Neural progenitor cell (in vitro differentiated cells): ENCODE measurements at regions not wholly inside any gene's neighbourhood (a gene's known extent, or its start where the extent isn't known, plus 50 kb on each side); places are given as distances from the start of the nearest gene placed in this dataset.

ENCODE experiments used
- DNase-seq: peaks from one replicate; pipeline ENCODE4 v3.0.0-alpha.2; 2016; ENCODE audit warnings: low spot score
- H2AFZ ChIP-seq: fragments of 200-600 bp; sonication (generic); replicated peaks from 2 replicates; pipeline ENCODE4 v1.6.1; 2016; ENCODE audit warnings: antibody characterized with exemption
- H3F3A ChIP-seq: fragments of 200-600 bp; sonication (generic); 2 replicates; pipeline ENCODE4 v1.6.1; 2016; ENCODE audit warnings: antibody characterized with exemption, low read depth
- H3K27ac ChIP-seq: fragments of 200-600 bp; sonication (generic); 2 replicates; pipeline ENCODE4 v1.5.1; 2016; ENCODE audit warnings: mild to moderate bottlenecking
- H3K27me3 ChIP-seq: fragments of 200-600 bp; sonication (generic); 2 replicates; pipeline ENCODE4 v1.6.1; 2016; ENCODE audit warnings: mild to moderate bottlenecking, moderate library complexity
- H3K36me3 ChIP-seq: fragments of 200-600 bp; sonication (generic); 2 replicates; pipeline ENCODE4 v1.5.1; 2016
- H3K4me1 ChIP-seq: fragments of 200-600 bp; sonication (generic); 2 replicates; pipeline ENCODE4 v1.6.1; 2016; ENCODE audit warnings: mixed run types
- H3K4me2 ChIP-seq: fragments of 200-600 bp; sonication (generic); 2 replicates; pipeline ENCODE4 v1.6.1; 2016
- H3K4me3 ChIP-seq: fragments of 200-600 bp; sonication (generic); 2 replicates; pipeline ENCODE4 v1.5.1; 2016
- H3K79me2 ChIP-seq: fragments of 200-600 bp; sonication (generic); 2 replicates; pipeline ENCODE4 v1.6.1; 2016; ENCODE audit warnings: low read depth
- H3K9ac ChIP-seq: fragments of 200-600 bp; sonication (generic); 2 replicates; pipeline ENCODE4 v1.6.1; 2016
- H3K9me3 ChIP-seq: fragments of 200-600 bp; sonication (generic); 2 replicates; pipeline ENCODE4 v1.5.1; 2016; ENCODE audit warnings: low read depth
- H4K20me1 ChIP-seq: fragments of 200-600 bp; sonication (generic); 2 replicates; pipeline ENCODE4 v1.6.1; 2016; ENCODE audit warnings: low read depth
- H3K27ac Mint-ChIP-seq: 3 replicates; pipeline ENCODE4 v1.8.0; 2021; ENCODE audit warnings: mixed read lengths
- H3K27me3 Mint-ChIP-seq: 2 replicates; pipeline ENCODE4 v1.8.0; 2022; ENCODE audit warnings: low read depth, mild to moderate bottlenecking, inconsistent platforms, moderate library complexity, mixed read lengths; ENCODE audit not compliant: insufficient read depth
- H3K36me3 Mint-ChIP-seq: 3 replicates; pipeline ENCODE4 v1.8.0; 2021; ENCODE audit warnings: mixed read lengths
- H3K4me1 Mint-ChIP-seq: 3 replicates; pipeline ENCODE4 v1.8.0; 2021; ENCODE audit warnings: mixed read lengths
- H3K4me3 Mint-ChIP-seq: 3 replicates; pipeline ENCODE4 v1.8.0; 2021; ENCODE audit warnings: mild to moderate bottlenecking, moderate library complexity, mixed read lengths
- H3K9me3 Mint-ChIP-seq: 3 replicates; pipeline ENCODE4 v1.8.0; 2020; ENCODE audit warnings: mixed read lengths
- EZH2 ChIP-seq: fragments of 200-600 bp; sonication (generic); IDR thresholded peaks from 2 replicates; pipeline ENCODE4 v1.6.1; 2017; ENCODE audit warnings: antibody characterized with exemption, mild to moderate bottlenecking, moderate library complexity
- EZH2phosphoT487 ChIP-seq: fragments of 200-600 bp; sonication (generic); IDR thresholded peaks from 2 replicates; pipeline ENCODE4 v1.6.1; 2017; ENCODE audit warnings: antibody characterized with exemption
- TF ChIP-seq, protein P1 (sequence below): fragments of 200-600 bp; sonication (generic); IDR thresholded peaks from 2 replicates; pipeline ENCODE4 v1.5.1; 2017; ENCODE audit warnings: antibody characterized with exemption, mild to moderate bottlenecking

DNA sequence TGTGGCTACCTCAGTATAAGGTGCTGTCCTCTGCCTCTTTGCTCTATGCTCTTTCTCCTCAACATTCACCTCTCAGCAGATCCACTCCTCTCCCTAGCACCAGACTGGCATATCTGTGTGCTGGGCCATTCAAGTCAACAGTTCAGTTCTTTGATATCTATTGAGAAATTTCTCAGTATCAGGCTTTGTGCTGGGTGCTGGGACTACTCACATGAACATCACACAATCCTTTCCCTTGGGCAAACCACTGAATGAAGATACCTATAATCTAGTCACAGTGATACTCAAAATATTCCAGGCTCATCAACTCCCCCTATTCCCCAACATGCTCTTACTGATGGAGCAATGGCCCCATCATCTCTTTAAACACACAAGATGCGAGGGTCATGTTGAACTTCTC is 120.8 kb downstream of the RPL22L1 start:
- no peaks in the 10 kb centered on the region for H3K36me3 ChIP-seq
- H3F3A ChIP-seq = no peaks in the 10 kb centered on the region
- Mint-ChIP-seq H3K27ac (no peak overlapping the region), H3K4me3 (no peak overlapping the region), H3K27me3 (no peaks in the 10 kb centered on the region), H3K4me1 (peaks cover 5% of the 10 kb centered on the region), H3K9me3 (no peaks in the 10 kb centered on the region), H3K36me3 (no peaks in the 10 kb centered on the region)
- H3K79me2 ChIP-seq = no peaks in the 10 kb centered on the region
- DNase-seq = no peak
- H3K9ac ChIP-seq = no peak overlapping the region
- H3K4me1 ChIP-seq = no peaks in the 10 kb centered on the region
- no peak overlapping the region for H3K27ac ChIP-seq
- H3K9me3 ChIP-seq = no peaks in the 10 kb centered on the region
- H3K27me3 ChIP-seq = no peaks in the 10 kb centered on the region
- no peak overlapping the region for H2AFZ ChIP-seq
- TF ChIP-seq, protein P1, sequence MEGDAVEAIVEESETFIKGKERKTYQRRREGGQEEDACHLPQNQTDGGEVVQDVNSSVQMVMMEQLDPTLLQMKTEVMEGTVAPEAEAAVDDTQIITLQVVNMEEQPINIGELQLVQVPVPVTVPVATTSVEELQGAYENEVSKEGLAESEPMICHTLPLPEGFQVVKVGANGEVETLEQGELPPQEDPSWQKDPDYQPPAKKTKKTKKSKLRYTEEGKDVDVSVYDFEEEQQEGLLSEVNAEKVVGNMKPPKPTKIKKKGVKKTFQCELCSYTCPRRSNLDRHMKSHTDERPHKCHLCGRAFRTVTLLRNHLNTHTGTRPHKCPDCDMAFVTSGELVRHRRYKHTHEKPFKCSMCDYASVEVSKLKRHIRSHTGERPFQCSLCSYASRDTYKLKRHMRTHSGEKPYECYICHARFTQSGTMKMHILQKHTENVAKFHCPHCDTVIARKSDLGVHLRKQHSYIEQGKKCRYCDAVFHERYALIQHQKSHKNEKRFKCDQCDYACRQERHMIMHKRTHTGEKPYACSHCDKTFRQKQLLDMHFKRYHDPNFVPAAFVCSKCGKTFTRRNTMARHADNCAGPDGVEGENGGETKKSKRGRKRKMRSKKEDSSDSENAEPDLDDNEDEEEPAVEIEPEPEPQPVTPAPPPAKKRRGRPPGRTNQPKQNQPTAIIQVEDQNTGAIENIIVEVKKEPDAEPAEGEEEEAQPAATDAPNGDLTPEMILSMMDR = no peak
- TF ChIP-seq EZH2phosphoT487 (no peak), EZH2 (no peak)
- no peak overlapping the region for H3K4me2 ChIP-seq
- no peak overlapping the region for H3K4me3 ChIP-seq
- no peaks in the 10 kb centered on the region for H4K20me1 ChIP-seq

DNA sequence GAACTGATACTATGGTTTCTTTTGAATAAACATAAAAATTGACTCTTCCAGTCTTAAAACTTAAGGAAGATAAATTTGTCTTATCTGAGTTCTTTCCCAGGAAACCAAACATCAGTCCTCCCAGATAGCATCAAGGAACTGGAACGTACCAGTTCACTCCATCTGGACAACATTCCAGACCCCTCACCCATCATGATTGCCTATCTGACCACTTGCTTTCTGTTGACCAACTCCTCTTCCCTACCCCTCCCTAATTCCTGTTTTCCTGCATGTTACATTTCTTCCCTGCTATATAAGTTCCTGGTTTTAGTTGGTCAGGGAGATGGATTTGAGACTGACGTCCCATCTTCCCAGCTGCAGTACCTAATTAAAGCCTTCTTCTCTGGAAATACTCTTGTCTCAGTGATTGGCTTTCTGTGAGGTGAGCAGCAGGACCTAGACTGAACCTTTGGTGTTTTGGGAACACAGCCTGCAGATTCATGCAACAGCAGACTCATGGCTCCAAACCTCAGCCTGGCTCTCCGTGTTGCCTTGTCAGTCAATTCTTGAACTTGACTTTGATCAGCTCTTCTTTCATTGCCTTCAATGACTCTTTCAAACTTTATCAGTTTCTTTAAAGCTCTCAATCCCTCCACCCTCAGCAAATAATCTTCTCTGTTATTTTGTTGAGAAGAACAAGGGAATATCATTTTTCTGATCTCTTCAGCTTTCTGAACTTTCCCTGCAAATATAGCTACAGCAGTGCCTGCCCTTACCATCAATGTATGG is 123.6 kb downstream of the RPL22L1 start:
- Mint-ChIP-seq H3K9me3 (no peaks in the 10 kb centered on the region), H3K27ac (no peak overlapping the region), H3K27me3 (no peaks in the 10 kb centered on the region), H3K36me3 (no peaks in the 10 kb centered on the region), H3K4me1 (peaks cover 7% of the 10 kb centered on the region), H3K4me3 (no peak overlapping the region)
- Histone ChIP-seq H3K9me3 (no peaks in the 10 kb centered on the region), H3K27me3 (no peaks in the 10 kb centered on the region), H3K36me3 (no peaks in the 10 kb centered on the region), H3K9ac (no peak overlapping the region), H3K4me1 (no peaks in the 10 kb centered on the region), H3K4me3 (no peak overlapping the region), H3K79me2 (no peaks in the 10 kb centered on the region), H3K27ac (no peak overlapping the region), H4K20me1 (no peaks in the 10 kb centered on the region), H3F3A (no peaks in the 10 kb centered on the region), H3K4me2 (no peak overlapping the region), H2AFZ (no peak overlapping the region)
- TF ChIP-seq, protein P1 = no peak
- no peak for TF ChIP-seq EZH2
- no peak for TF ChIP-seq EZH2phosphoT487
- DNase-seq = no peak

DNA sequence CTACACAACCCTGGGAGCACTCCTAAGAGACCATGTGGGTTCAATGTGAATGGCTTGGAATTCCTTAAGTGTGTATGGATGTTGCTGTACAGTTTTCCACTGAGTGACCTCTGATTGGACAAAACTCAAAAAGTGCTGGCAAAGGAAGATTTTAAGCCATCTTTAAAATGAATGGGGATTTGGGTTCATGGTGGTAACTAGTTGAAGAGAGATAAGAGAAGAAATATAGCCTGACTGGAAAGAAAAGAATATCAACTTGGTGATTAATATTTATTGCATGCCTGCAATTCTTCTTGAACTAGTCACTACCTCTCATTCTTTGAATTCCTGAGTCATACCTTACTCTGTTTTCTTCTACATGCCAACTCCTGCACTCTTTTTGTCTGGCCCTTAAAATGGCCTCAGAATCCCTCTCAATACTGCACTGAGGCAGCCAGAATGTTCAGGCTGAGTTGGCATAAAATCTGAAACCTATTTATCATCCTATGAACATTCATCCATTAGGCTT is 124.7 kb downstream of the RPL22L1 start:
- Mint-ChIP-seq H3K27ac (no peak overlapping the region), H3K36me3 (no peaks in the 10 kb centered on the region), H3K4me3 (no peak overlapping the region), H3K27me3 (no peaks in the 10 kb centered on the region), H3K4me1 (peaks cover 2% of the 10 kb centered on the region), H3K9me3 (no peaks in the 10 kb centered on the region)
- H3K36me3 ChIP-seq = no peaks in the 10 kb centered on the region
- no peak overlapping the region for H3K4me3 ChIP-seq
- TF ChIP-seq EZH2 (no peak), EZH2phosphoT487 (no peak)
- TF ChIP-seq, protein P1 = no peak
- H3K79me2 ChIP-seq = no peaks in the 10 kb centered on the region
- H3K9ac ChIP-seq = no peak overlapping the region
- H3K4me2 ChIP-seq = no peak overlapping the region
- H3F3A ChIP-seq = no peaks in the 10 kb centered on the region
- no peak overlapping the region for H2AFZ ChIP-seq
- H3K27me3 ChIP-seq = no peaks in the 10 kb centered on the region
- no peak for DNase-seq
- H4K20me1 ChIP-seq = no peaks in the 10 kb centered on the region
- no peaks in the 10 kb centered on the region for H3K4me1 ChIP-seq
- H3K9me3 ChIP-seq = no peaks in the 10 kb centered on the region
- no peak overlapping the region for H3K27ac ChIP-seq
